GM12878 (cell line): ENCODE measurements at regions not wholly inside any gene's neighbourhood (a gene's known extent, or its start where the extent isn't known, plus 50 kb on each side); places are given as distances from the start of the nearest gene placed in this dataset.

Experiments used
- ATAC-seq: fragments of 200-7000 bp; cut with Tn5 transposase; 3 replicates; pipeline ENCODE4 v1.9.1; 2020; ENCODE audit warnings: mild to moderate bottlenecking, moderate library complexity
- BruUV-seq: library from RNA; stranded (reverse); fragments of 400-500 nt; replicated peaks from 2 replicates; lab custom pipeline; 2021; lab: Mats Ljungman, UMichigan
- CTCF ChIA-PET: fragments of 300-600 bp; sonication (Branson Sonifier 250); formaldehyde crosslinking; extraction: SDS; loops from one replicate; lab custom pipeline; 2021; ENCODE audit warnings: inconsistent platforms; lab: Yijun Ruan, JAX
- POLR2A ChIA-PET: fragments of 350-600 bp; formaldehyde crosslinking; extraction: SDS; loops from one replicate; lab custom pipeline; 2021; ENCODE audit warnings: inconsistent platforms; lab: Charles Lee
- RAD21 ChIA-PET: fragments of 300-600 bp; sonication (Branson Sonifier 250); formaldehyde crosslinking; loops from one replicate; lab custom pipeline; 2023; ENCODE audit warnings: antibody characterized with exemption; ENCODE audit not compliant: unreplicated experiment; lab: Charles Lee
- SMC1A ChIA-PET: fragments of 300-600 bp; sonication (Branson Sonifier 250); formaldehyde crosslinking; loops from one replicate; lab custom pipeline; 2023; ENCODE audit not compliant: unreplicated experiment, uncharacterized antibody; lab: Charles Lee
- DNase-seq: peaks from one replicate; pipeline ENCODE4 v3.0.0-alpha.2; 2011; ENCODE audit warnings: low read depth, low spot score
- FAIRE-seq: peaks from 3 replicates; lab custom pipeline; 2011; peaks lifted over from hg19 to GRCh38; lab: Jason Lieb, UNC
- H2AFZ ChIP-seq: 2 replicates; pipeline ENCODE4 v1.6.0; 2011; ENCODE audit warnings: low read depth, low read length, control low read depth; ENCODE audit not compliant: control insufficient read depth
- H3K27ac ChIP-seq: 2 replicates; pipeline ENCODE4 v1.5.1; 2011; ENCODE audit warnings: control low read depth; ENCODE audit not compliant: control insufficient read depth, insufficient read depth
- H3K27me3 ChIP-seq, 2 experiments: replicated peaks in 1 of 2; 2 replicates each; pipeline versions ENCODE4 v1.6.0 to v1.6.1; 2011; ENCODE audit warnings: low read length in 1 of 2; ENCODE audit not compliant: control insufficient read depth in 2 of 2, insufficient read depth in 2 of 2
- H3K36me3 ChIP-seq, 2 experiments: 2 replicates each; pipeline ENCODE4 v1.5.1; 2011; ENCODE audit warnings: low read length in 1 of 2; ENCODE audit not compliant: control insufficient read depth in 2 of 2, insufficient read depth in 2 of 2
- H3K4me1 ChIP-seq: 2 replicates; pipeline ENCODE4 v1.6.1; 2011; ENCODE audit warnings: mild to moderate bottlenecking, low read length, moderate library complexity, mixed read lengths; ENCODE audit not compliant: control insufficient read depth, insufficient read depth
- H3K4me2 ChIP-seq: 2 replicates; pipeline ENCODE4 v1.6.0; 2011; ENCODE audit warnings: control low read depth; ENCODE audit not compliant: control insufficient read depth, insufficient read depth
- H3K4me3 ChIP-seq: fragments of 200-600 bp; sonication (generic); 2 replicates; pipeline ENCODE4 v1.5.1; 2016
- H3K79me2 ChIP-seq: 2 replicates; pipeline ENCODE4 v1.6.0; 2011; ENCODE audit warnings: low read length; ENCODE audit not compliant: control insufficient read depth, insufficient read depth
- H3K9ac ChIP-seq: 2 replicates; pipeline ENCODE4 v1.8.0; 2011; ENCODE audit warnings: low read length, control low read depth, mixed read lengths; ENCODE audit not compliant: control insufficient read depth, insufficient read depth
- H3K9me3 ChIP-seq: replicated peaks from 3 replicates; pipeline ENCODE4 v1.5.1; 2011; ENCODE audit warnings: mild to moderate bottlenecking, low read length; ENCODE audit not compliant: control insufficient read depth, insufficient read depth
- H4K20me1 ChIP-seq: 2 replicates; pipeline ENCODE4 v1.6.0; 2011; ENCODE audit not compliant: control insufficient read depth, insufficient read depth
- CBX3 ChIP-seq: fragments of 200-600 bp; sonication (generic); IDR thresholded peaks from 2 replicates; pipeline ENCODE4 v1.6.1; 2016; ENCODE audit warnings: low read depth, borderline replicate concordance
- CREM ChIP-seq: IDR thresholded peaks from 2 replicates; pipeline ENCODE4 v1.6.1; 2014; ENCODE audit warnings: antibody characterized with exemption, low read depth
- HDAC2 ChIP-seq: fragments of 200-600 bp; sonication (generic); IDR thresholded peaks from 2 replicates; pipeline ENCODE4 v1.6.1; 2017
- MEF2B ChIP-seq: fragments of 450-650 bp; IDR thresholded peaks from 2 replicates; pipeline ENCODE4 v1.6.1; 2018; ENCODE audit warnings: mild to moderate bottlenecking, moderate library complexity; ENCODE audit not compliant: partially characterized antibody, poor library complexity, severe bottlenecking
- SMAD1 ChIP-seq: fragments of 450-650 bp; IDR thresholded peaks from 2 replicates; pipeline ENCODE4 v1.6.1; 2018; ENCODE audit warnings: mild to moderate bottlenecking, low read depth; ENCODE audit not compliant: partially characterized antibody
- TARDBP ChIP-seq: IDR thresholded peaks from 2 replicates; pipeline ENCODE4 v1.6.1; 2016; ENCODE audit warnings: borderline replicate concordance
- ZNF207 ChIP-seq: fragments of 450-650 bp; IDR thresholded peaks from 2 replicates; pipeline ENCODE4 v1.6.1; 2014; ENCODE audit warnings: antibody characterized with exemption, mild to moderate bottlenecking, borderline replicate concordance
- ZNF622 ChIP-seq: fragments of 450-650 bp; IDR thresholded peaks from 2 replicates; pipeline ENCODE4 v1.6.1; 2017; ENCODE audit warnings: mild to moderate bottlenecking, inconsistent platforms
- WGBS: methylation state at CpG from one replicate; pipeline ENCODE4 v1.1.6; 2016; ENCODE audit warnings: low lambda C conversion rate; ENCODE audit not compliant: insufficient replicate concordance, insufficient coverage; ENCODE audit errors: missing lambda C conversion rate; 5-methylcytosine and 5-hydroxymethylcytosine counted together
- in situ Hi-C: fragments of 300-500 bp; cut with MboI; formaldehyde crosslinking; loops from 9 replicates; pipeline ENCODE4 v1.14.3; 2018; ENCODE audit warnings: mixed read lengths
- intact Hi-C: fragments of 100-400 bp; cut with micrococcal nuclease; formaldehyde crosslinking; loops from one replicate; pipeline ENCODE4 v1.14.2; 2022; ENCODE audit not compliant: unreplicated experiment
- TF ChIP-seq, protein P1 (sequence below): fragments of 450-650 bp; IDR thresholded peaks from 2 replicates; pipeline ENCODE4 v1.6.1; 2016; ENCODE audit warnings: mild to moderate bottlenecking, moderate library complexity, borderline replicate concordance
- TF ChIP-seq, protein P2 (sequence below): fragments of 450-650 bp; IDR thresholded peaks from 2 replicates; pipeline ENCODE4 v1.6.1; 2017; ENCODE audit warnings: mild to moderate bottlenecking, moderate library complexity

DNA sequence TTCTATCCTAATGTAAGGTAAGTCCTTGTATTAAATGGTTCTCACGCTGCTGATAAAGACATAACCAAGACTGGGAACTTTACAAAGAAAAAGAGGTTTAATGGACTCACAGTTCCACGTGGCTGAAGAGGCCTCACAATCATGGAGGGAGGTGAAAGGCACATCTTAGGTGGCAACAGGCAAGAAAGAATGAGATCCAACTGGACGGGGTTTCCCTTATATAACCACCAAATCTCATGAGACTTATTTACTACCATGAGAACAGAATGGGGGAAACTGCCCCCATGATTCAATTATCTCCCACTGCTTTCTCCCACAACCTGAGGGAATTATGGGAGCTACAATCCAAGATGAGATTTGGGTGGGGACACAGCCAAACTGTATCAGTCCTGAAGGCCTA is 136.6 kb downstream of the HTR1B start:
- Histone ChIP-seq H3K79me2 (no peaks in the 10 kb centered on the region), H3K27me3 (no peaks in the 10 kb centered on the region), H3K36me3 (no peaks in the 10 kb centered on the region), H3K27ac (no peak overlapping the region), H2AFZ (no peak overlapping the region), H3K4me2 (no peak overlapping the region), H3K9me3 (no peaks in the 10 kb centered on the region; the same call in 2 of the 3 replicates), H3K9ac (no peak overlapping the region), H3K4me3 (no peak overlapping the region), H4K20me1 (no peaks in the 10 kb centered on the region), H3K4me1 (no peaks in the 10 kb centered on the region)
- CTCF ChIA-PET, result no interaction called here
- WGBS, result 13% methylated on average over 3 of the region's 3 CpGs
- FAIRE-seq, result no peak
- in situ Hi-C loops (no loop called here), intact Hi-C loops (no loop called here)
- ATAC-seq, result no peak
- TF ChIP-seq CBX3, result no peak
- TF ChIP-seq MEF2B, result peak; percentile 57
- SMC1A ChIA-PET, result interaction anchor here (1.0 kb wide), 1 partner anchor 139 kb away, joined by 3 read pairs; no protein-coding TSS in a partner anchor
- DNase-seq, result no peak
- POLR2A ChIA-PET, result interaction anchor here (0.8 kb wide), 1 partner anchor 79 kb away, joined by 3 read pairs; no protein-coding TSS in a partner anchor
- RAD21 ChIA-PET, result no interaction called here
- BruUV-seq, result no TSS peak

DNA sequence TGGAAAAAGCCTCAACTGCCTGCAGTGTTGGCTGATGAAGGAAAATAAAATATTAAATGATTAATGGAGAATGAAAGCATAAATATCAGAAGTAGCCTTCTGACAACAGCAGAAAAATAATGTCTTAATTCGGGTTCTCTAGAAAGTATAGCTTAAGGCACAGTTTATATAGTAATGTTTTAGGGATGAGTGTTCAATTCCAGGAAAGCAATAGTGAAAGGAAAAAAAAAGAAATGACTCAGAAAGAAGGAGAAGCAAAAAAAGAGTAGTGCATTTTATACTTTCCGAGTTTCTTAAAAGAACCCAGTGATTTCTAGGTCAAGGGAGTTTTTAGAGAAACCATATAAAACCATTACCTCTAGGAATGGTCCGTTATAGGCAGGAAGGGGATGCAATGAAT is 137.3 kb downstream of the HTR1B start:
- in situ Hi-C loops, result no loop called here
- no peaks in the 10 kb centered on the region for H4K20me1 ChIP-seq
- no peak overlapping the region for H3K9ac ChIP-seq
- no TSS peak for BruUV-seq
- no peak overlapping the region for H2AFZ ChIP-seq
- H3K4me2 ChIP-seq, result no peak overlapping the region
- ChIA-PET RAD21 (no interaction called here), POLR2A (no interaction called here), CTCF (no interaction called here), SMC1A (no interaction called here)
- no peak for ATAC-seq
- intact Hi-C loops, result no loop called here
- no peak overlapping the region for H3K4me3 ChIP-seq
- no peaks in the 10 kb centered on the region; the same call in 2 of the 3 replicates for H3K9me3 ChIP-seq
- FAIRE-seq, result no peak
- H3K27me3 ChIP-seq, result no peaks in the 10 kb centered on the region
- no peaks in the 10 kb centered on the region for H3K79me2 ChIP-seq
- 2% methylated on average over 3 of the region's 3 CpGs for WGBS
- no peak for DNase-seq
- no peak overlapping the region for H3K27ac ChIP-seq
- H3K4me1 ChIP-seq, result no peaks in the 10 kb centered on the region
- no peaks in the 10 kb centered on the region for H3K36me3 ChIP-seq
- TF ChIP-seq ZNF207, result no peak
- TF ChIP-seq, protein P1, sequence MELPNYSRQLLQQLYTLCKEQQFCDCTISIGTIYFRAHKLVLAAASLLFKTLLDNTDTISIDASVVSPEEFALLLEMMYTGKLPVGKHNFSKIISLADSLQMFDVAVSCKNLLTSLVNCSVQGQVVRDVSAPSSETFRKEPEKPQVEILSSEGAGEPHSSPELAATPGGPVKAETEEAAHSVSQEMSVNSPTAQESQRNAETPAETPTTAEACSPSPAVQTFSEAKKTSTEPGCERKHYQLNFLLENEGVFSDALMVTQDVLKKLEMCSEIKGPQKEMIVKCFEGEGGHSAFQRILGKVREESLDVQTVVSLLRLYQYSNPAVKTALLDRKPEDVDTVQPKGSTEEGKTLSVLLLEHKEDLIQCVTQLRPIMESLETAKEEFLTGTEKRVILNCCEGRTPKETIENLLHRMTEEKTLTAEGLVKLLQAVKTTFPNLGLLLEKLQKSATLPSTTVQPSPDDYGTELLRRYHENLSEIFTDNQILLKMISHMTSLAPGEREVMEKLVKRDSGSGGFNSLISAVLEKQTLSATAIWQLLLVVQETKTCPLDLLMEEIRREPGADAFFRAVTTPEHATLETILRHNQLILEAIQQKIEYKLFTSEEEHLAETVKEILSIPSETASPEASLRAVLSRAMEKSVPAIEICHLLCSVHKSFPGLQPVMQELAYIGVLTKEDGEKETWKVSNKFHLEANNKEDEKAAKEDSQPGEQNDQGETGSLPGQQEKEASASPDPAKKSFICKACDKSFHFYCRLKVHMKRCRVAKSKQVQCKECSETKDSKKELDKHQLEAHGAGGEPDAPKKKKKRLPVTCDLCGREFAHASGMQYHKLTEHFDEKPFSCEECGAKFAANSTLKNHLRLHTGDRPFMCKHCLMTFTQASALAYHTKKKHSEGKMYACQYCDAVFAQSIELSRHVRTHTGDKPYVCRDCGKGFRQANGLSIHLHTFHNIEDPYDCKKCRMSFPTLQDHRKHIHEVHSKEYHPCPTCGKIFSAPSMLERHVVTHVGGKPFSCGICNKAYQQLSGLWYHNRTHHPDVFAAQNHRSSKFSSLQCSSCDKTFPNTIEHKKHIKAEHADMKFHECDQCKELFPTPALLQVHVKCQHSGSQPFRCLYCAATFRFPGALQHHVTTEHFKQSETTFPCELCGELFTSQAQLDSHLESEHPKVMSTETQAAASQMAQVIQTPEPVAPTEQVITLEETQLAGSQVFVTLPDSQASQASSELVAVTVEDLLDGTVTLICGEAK, result no peak
- TF ChIP-seq CREM, result no peak
- no peak for TF ChIP-seq SMAD1
- no peak for TF ChIP-seq TARDBP
- no peak for TF ChIP-seq HDAC2
- TF ChIP-seq ZNF622, result no peak
- TF ChIP-seq, protein P2, sequence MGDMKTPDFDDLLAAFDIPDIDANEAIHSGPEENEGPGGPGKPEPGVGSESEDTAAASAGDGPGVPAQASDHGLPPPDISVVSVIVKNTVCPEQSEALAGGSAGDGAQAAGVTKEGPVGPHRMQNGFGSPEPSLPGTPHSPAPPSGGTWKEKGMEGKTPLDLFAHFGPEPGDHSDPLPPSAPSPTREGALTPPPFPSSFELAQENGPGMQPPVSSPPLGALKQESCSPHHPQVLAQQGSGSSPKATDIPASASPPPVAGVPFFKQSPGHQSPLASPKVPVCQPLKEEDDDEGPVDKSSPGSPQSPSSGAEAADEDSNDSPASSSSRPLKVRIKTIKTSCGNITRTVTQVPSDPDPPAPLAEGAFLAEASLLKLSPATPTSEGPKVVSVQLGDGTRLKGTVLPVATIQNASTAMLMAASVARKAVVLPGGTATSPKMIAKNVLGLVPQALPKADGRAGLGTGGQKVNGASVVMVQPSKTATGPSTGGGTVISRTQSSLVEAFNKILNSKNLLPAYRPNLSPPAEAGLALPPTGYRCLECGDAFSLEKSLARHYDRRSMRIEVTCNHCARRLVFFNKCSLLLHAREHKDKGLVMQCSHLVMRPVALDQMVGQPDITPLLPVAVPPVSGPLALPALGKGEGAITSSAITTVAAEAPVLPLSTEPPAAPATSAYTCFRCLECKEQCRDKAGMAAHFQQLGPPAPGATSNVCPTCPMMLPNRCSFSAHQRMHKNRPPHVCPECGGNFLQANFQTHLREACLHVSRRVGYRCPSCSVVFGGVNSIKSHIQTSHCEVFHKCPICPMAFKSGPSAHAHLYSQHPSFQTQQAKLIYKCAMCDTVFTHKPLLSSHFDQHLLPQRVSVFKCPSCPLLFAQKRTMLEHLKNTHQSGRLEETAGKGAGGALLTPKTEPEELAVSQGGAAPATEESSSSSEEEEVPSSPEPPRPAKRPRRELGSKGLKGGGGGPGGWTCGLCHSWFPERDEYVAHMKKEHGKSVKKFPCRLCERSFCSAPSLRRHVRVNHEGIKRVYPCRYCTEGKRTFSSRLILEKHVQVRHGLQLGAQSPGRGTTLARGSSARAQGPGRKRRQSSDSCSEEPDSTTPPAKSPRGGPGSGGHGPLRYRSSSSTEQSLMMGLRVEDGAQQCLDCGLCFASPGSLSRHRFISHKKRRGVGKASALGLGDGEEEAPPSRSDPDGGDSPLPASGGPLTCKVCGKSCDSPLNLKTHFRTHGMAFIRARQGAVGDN, result no peak
